GM12878 (cell line): ENCODE measurements at regions not wholly inside any gene's neighbourhood (a gene's known extent, or its start where the extent isn't known, plus 50 kb on each side); places are given as distances from the start of the nearest gene placed in this dataset.

Experiments
- ATAC-seq: fragments of 200-7000 bp; cut with Tn5 transposase; 3 replicates; pipeline ENCODE4 v1.9.1; 2020; ENCODE audit warnings: mild to moderate bottlenecking, moderate library complexity
- BruUV-seq: library from RNA; stranded (reverse); fragments of 400-500 nt; replicated peaks from 2 replicates; lab custom pipeline; 2021; lab: Mats Ljungman, UMichigan
- CTCF ChIA-PET: fragments of 300-600 bp; sonication (Branson Sonifier 250); formaldehyde crosslinking; extraction: SDS; loops from one replicate; lab custom pipeline; 2021; ENCODE audit warnings: inconsistent platforms; lab: Yijun Ruan, JAX
- POLR2A ChIA-PET: fragments of 350-600 bp; formaldehyde crosslinking; extraction: SDS; loops from one replicate; lab custom pipeline; 2021; ENCODE audit warnings: inconsistent platforms; lab: Charles Lee
- RAD21 ChIA-PET: fragments of 300-600 bp; sonication (Branson Sonifier 250); formaldehyde crosslinking; loops from one replicate; lab custom pipeline; 2023; ENCODE audit warnings: antibody characterized with exemption; ENCODE audit not compliant: unreplicated experiment; lab: Charles Lee
- SMC1A ChIA-PET: fragments of 300-600 bp; sonication (Branson Sonifier 250); formaldehyde crosslinking; loops from one replicate; lab custom pipeline; 2023; ENCODE audit not compliant: unreplicated experiment, uncharacterized antibody; lab: Charles Lee
- DNase-seq: peaks from one replicate; pipeline ENCODE4 v3.0.0-alpha.2; 2011; ENCODE audit warnings: low read depth, low spot score
- FAIRE-seq: peaks from 3 replicates; lab custom pipeline; 2011; peaks lifted over from hg19 to GRCh38; lab: Jason Lieb, UNC
- H2AFZ ChIP-seq: 2 replicates; pipeline ENCODE4 v1.6.0; 2011; ENCODE audit warnings: low read depth, low read length, control low read depth; ENCODE audit not compliant: control insufficient read depth
- H3K27ac ChIP-seq: 2 replicates; pipeline ENCODE4 v1.5.1; 2011; ENCODE audit warnings: control low read depth; ENCODE audit not compliant: control insufficient read depth, insufficient read depth
- H3K27me3 ChIP-seq, 2 experiments: replicated peaks in 1 of 2; 2 replicates each; pipeline versions ENCODE4 v1.6.0 to v1.6.1; 2011; ENCODE audit warnings: low read length in 1 of 2; ENCODE audit not compliant: control insufficient read depth in 2 of 2, insufficient read depth in 2 of 2
- H3K36me3 ChIP-seq, 2 experiments: 2 replicates each; pipeline ENCODE4 v1.5.1; 2011; ENCODE audit warnings: low read length in 1 of 2; ENCODE audit not compliant: control insufficient read depth in 2 of 2, insufficient read depth in 2 of 2
- H3K4me1 ChIP-seq: 2 replicates; pipeline ENCODE4 v1.6.1; 2011; ENCODE audit warnings: mild to moderate bottlenecking, low read length, moderate library complexity, mixed read lengths; ENCODE audit not compliant: control insufficient read depth, insufficient read depth
- H3K4me2 ChIP-seq: 2 replicates; pipeline ENCODE4 v1.6.0; 2011; ENCODE audit warnings: control low read depth; ENCODE audit not compliant: control insufficient read depth, insufficient read depth
- H3K4me3 ChIP-seq: fragments of 200-600 bp; sonication (generic); 2 replicates; pipeline ENCODE4 v1.5.1; 2016
- H3K79me2 ChIP-seq: 2 replicates; pipeline ENCODE4 v1.6.0; 2011; ENCODE audit warnings: low read length; ENCODE audit not compliant: control insufficient read depth, insufficient read depth
- H3K9ac ChIP-seq: 2 replicates; pipeline ENCODE4 v1.8.0; 2011; ENCODE audit warnings: low read length, control low read depth, mixed read lengths; ENCODE audit not compliant: control insufficient read depth, insufficient read depth
- H3K9me3 ChIP-seq: replicated peaks from 3 replicates; pipeline ENCODE4 v1.5.1; 2011; ENCODE audit warnings: mild to moderate bottlenecking, low read length; ENCODE audit not compliant: control insufficient read depth, insufficient read depth
- H4K20me1 ChIP-seq: 2 replicates; pipeline ENCODE4 v1.6.0; 2011; ENCODE audit not compliant: control insufficient read depth, insufficient read depth
- FOXM1 ChIP-seq: IDR thresholded peaks from 2 replicates; pipeline ENCODE4 v1.6.1; 2012; ENCODE audit warnings: low read depth, mild to moderate bottlenecking, inconsistent platforms, low read length, moderate library complexity
- RCOR1 ChIP-seq: conservative IDR thresholded peaks from 2 replicates; pipeline ENCODE4 v1.6.1; 2012; ENCODE audit warnings: low read depth, low read length, improper control_type of control experiment
- TAF1 ChIP-seq: IDR thresholded peaks from 2 replicates; pipeline ENCODE4 v1.6.1; 2011; ENCODE audit warnings: mild to moderate bottlenecking, low read depth, low read length, borderline replicate concordance
- WGBS: methylation state at CpG from one replicate; pipeline ENCODE4 v1.1.6; 2016; ENCODE audit warnings: low lambda C conversion rate; ENCODE audit not compliant: insufficient replicate concordance, insufficient coverage; ENCODE audit errors: missing lambda C conversion rate; 5-methylcytosine and 5-hydroxymethylcytosine counted together
- in situ Hi-C: fragments of 300-500 bp; cut with MboI; formaldehyde crosslinking; loops from 9 replicates; pipeline ENCODE4 v1.14.3; 2018; ENCODE audit warnings: mixed read lengths
- intact Hi-C: fragments of 100-400 bp; cut with micrococcal nuclease; formaldehyde crosslinking; loops from one replicate; pipeline ENCODE4 v1.14.2; 2022; ENCODE audit not compliant: unreplicated experiment
- TF ChIP-seq, protein P1 (sequence below): fragments of 450-650 bp; IDR thresholded peaks from 2 replicates; pipeline ENCODE4 v1.6.1; 2017; ENCODE audit warnings: mild to moderate bottlenecking, moderate library complexity

DNA sequence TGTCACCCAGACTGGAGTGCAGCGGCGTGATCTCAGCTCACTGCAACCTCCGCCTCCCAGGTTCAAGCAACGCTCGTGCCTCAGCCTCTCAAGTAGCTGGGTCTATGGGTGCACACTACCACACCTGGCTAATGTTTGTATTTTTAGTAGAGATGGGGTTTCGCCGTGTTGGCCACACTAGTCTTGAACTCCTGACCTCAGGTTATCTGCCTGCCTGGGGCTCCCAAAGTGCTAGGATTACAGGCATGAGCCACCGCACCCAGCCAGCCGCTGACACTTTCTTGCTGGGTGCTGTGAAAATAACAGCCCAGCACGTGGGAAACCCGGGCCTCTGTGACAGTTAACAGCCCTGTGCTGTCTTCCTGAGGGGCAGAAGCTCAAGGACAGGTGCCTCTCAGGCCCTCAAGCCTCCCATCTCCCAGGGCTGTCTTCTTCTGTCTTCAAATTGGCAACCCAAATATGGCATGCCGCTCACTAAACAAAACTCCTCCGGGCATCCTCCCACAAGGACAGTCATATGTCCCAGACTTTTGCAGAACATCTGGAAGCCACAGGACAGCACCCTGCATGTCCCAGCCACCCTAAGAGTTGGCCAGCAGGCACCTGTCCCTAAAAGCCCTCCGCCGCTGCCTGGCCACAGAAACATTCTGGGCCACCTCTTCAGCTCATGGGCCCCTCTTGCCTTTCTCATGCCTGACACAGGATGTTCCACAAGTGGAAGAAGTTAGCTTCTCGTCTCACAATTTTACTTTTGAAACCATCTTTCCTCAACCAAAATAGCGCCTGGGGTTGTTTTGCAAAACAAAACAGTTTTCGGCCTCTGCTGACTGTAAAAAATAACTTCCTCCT lies 233.6 kb downstream of the SYK start:
- no peaks in the 10 kb centered on the region for H3K9me3 ChIP-seq
- ChIA-PET SMC1A (interaction anchor here (1.5 kb wide), 1 partner anchor 120 kb away, joined by 5 read pairs; no protein-coding TSS in a partner anchor), CTCF (interaction anchor here (1.1 to 6.3 kb wide), 5 partner anchors 120 to 693 kb away, joined by 4 to 33 read pairs (median 8); partner anchors contain the start of gene NFIL3), POLR2A (no interaction called here), RAD21 (interaction anchor here (1.0 to 1.9 kb wide), 2 partner anchors 120 to 398 kb away, joined by 6 to 7 read pairs; no protein-coding TSS in a partner anchor)
- no peak overlapping the region for H3K9ac ChIP-seq
- H3K79me2 ChIP-seq, result no peaks in the 10 kb centered on the region
- FAIRE-seq (peak; percentile 64), DNase-seq (peak; percentile 16), ATAC-seq (no peak)
- WGBS, result 56% methylated on average over 18 of the region's 18 CpGs
- peaks cover 30% of the 10 kb centered on the region for H3K4me1 ChIP-seq
- in situ Hi-C loops (no loop called here), intact Hi-C loops (loop anchor here (5.0 to 10.0 kb wide), 3 partner anchors 118 to 650 kb away; no protein-coding TSS in a partner anchor)
- peak overlapping the region; percentile 36 for H3K4me2 ChIP-seq
- H3K27me3 ChIP-seq, result peaks cover 0 to 5% of the 10 kb centered on the region in 2 experiments; a peak in 3 of 4 replicates
- H4K20me1 ChIP-seq, result no peaks in the 10 kb centered on the region
- no peaks in the 10 kb centered on the region for H3K36me3 ChIP-seq
- TF ChIP-seq TAF1 (no peak), RCOR1 (no peak), FOXM1 (no peak)
- TF ChIP-seq, protein P1, sequence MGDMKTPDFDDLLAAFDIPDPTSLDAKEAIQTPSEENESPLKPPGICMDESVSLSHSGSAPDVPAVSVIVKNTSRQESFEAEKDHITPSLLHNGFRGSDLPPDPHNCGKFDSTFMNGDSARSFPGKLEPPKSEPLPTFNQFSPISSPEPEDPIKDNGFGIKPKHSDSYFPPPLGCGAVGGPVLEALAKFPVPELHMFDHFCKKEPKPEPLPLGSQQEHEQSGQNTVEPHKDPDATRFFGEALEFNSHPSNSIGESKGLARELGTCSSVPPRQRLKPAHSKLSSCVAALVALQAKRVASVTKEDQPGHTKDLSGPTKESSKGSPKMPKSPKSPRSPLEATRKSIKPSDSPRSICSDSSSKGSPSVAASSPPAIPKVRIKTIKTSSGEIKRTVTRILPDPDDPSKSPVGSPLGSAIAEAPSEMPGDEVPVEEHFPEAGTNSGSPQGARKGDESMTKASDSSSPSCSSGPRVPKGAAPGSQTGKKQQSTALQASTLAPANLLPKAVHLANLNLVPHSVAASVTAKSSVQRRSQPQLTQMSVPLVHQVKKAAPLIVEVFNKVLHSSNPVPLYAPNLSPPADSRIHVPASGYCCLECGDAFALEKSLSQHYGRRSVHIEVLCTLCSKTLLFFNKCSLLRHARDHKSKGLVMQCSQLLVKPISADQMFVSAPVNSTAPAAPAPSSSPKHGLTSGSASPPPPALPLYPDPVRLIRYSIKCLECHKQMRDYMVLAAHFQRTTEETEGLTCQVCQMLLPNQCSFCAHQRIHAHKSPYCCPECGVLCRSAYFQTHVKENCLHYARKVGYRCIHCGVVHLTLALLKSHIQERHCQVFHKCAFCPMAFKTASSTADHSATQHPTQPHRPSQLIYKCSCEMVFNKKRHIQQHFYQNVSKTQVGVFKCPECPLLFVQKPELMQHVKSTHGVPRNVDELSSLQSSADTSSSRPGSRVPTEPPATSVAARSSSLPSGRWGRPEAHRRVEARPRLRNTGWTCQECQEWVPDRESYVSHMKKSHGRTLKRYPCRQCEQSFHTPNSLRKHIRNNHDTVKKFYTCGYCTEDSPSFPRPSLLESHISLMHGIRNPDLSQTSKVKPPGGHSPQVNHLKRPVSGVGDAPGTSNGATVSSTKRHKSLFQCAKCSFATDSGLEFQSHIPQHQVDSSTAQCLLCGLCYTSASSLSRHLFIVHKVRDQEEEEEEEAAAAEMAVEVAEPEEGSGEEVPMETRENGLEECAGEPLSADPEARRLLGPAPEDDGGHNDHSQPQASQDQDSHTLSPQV, result no peak
- BruUV-seq, result no TSS peak
- H3K27ac ChIP-seq, result peak overlapping the region; percentile 35; the same call in 1 of the 2 replicates
- no peak overlapping the region for H2AFZ ChIP-seq
- peak overlapping the region; percentile 1; the same call in 1 of the 2 replicates for H3K4me3 ChIP-seq
